PC-3 (cell line): ENCODE measurements at regions not wholly inside any gene's neighbourhood (a gene's known extent, or its start where the extent isn't known, plus 50 kb on each side); places are given as distances from the start of the nearest gene placed in this dataset.

Source experiments
- CTCF ChIP-seq: fragments of 300-600 bp; sonication (generic); conservative IDR thresholded peaks from 2 replicates; pipeline ENCODE4 v1.5.1; 2017; ENCODE audit warnings: antibody characterized with exemption, low read depth, mild to moderate bottlenecking, low read length
- EZH2phosphoT487 ChIP-seq: fragments of 300-600 bp; sonication (generic); IDR thresholded peaks from 2 replicates; pipeline ENCODE4 v1.6.1; 2018; ENCODE audit warnings: mild to moderate bottlenecking, antibody characterized with exemption, low read length, borderline replicate concordance

- TF ChIP-seq CTCF (no peak), EZH2phosphoT487 (no peak)
These were observed 79.1 kb downstream of the RAMP3 start for GRCh38 chr7:45236666-45237065.
